Spleen (tissue), 7 donors: ENCODE measurements at regions not wholly inside any gene's neighbourhood (a gene's known extent, or its start where the extent isn't known, plus 50 kb on each side); places are given as distances from the start of the nearest gene placed in this dataset.

Experiments
- CTCF ChIP-seq, 11 experiments: fragments of 200-600 bp in 7 of 11; fragments of 450-650 bp in 4 of 11; sonication (generic) in 4 of 11; IDR thresholded peaks in 8 of 11; conservative IDR thresholded peaks in 3 of 11; 1 replicate in 7 of 11; 2 replicates in 4 of 11; pipeline versions ENCODE4 v1.4.0 to v1.8.0; 2016 to 2021; ENCODE audit warnings: antibody characterized with exemption in 11 of 11, inconsistent platforms in 4 of 11, mild to moderate bottlenecking in 1 of 11
- POLR2A ChIP-seq, 3 donors: fragments of 450-650 bp; IDR thresholded peaks; one replicate each; pipeline ENCODE4 v1.5.1; 2017; ENCODE audit warnings: antibody characterized with exemption in 3 of 3, mild to moderate bottlenecking in 1 of 3
- donor health status: DM: no; HTN: no; CAD: no; lungs with moderate emphysema.
- donor health status: DM: no; HTN: no; CAD: no.
- donor health status: DM: no; HTN: no; CAD: no.

- no peak for TF ChIP-seq POLR2A (IDR thresholded peaks at IDR 0.05)
- no peak for TF ChIP-seq CTCF (IDR thresholded peaks at IDR 0.05 in 8 of 11, conservative IDR thresholded peaks at IDR 0.05 in 3 of 11)
These were observed 73.0 kb upstream of the MRPS6 start for GRCh38 chr21:34000375-34000774.
